ENCODE measurements at regions not wholly inside any gene's neighbourhood (a gene's known extent, or its start where the extent isn't known, plus 50 kb on each side); places are given as distances from the start of the nearest gene placed in this dataset.
"Not testable (repeated sequence)": the region's sequence is repeated elsewhere in the genome, so short reads cannot be mapped to it uniquely, and the experiment has no call there.

- no peaks in the 10 kb centered on the region for H3K4me1 ChIP-seq (ENCODE audit: control insufficient read depth in 3 of 3, insufficient read depth in 3 of 3, low read length in 3 of 3)
- H3K9me3 ChIP-seq (ENCODE audit: control insufficient read depth in 3 of 3, low read length in 3 of 3): no peaks in the 10 kb centered on the region
- H3K27ac ChIP-seq (ENCODE audit: low read depth, low read length): no peak overlapping the region
- no peaks in the 10 kb centered on the region for H3K36me3 ChIP-seq (ENCODE audit: control insufficient read depth in 3 of 3, insufficient read depth in 3 of 3, low read length in 3 of 3)
- H3K4me3 ChIP-seq (ENCODE audit: low read length in 3 of 3): no peak overlapping the region
- H3K27me3 ChIP-seq (ENCODE audit: control insufficient read depth in 3 of 3, insufficient read depth in 3 of 3, low read length in 3 of 3): no peaks in the 10 kb centered on the region
- no peak overlapping the region for H3K9ac ChIP-seq (ENCODE audit: low read depth in 1 of 3, low read length in 3 of 3)
Measured at GRCh38 chr7:25698451-25699113, 453.4 kb upstream of the NFE2L3 start.

DNA sequence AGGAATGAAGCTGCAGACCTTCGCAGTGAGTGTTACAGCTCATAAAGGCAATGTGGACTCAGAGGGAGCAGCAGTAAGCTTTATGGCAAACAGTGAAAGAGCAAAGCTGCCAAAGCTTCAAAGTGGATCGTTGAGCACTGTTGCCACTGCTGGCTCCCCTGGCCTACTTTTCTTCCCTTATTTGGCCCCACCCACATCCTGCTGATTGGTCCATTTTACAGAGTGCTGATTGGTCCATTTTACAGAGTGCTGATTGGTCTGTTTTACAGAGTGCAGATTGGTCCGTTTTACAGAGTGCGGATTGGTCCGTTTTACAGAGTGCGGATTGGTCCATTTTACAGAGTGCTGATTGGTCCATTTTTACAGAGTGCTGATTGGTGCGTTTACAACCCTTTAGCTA lies 451.9 kb upstream of the NFE2L3 start:
- H3K9me3 ChIP-seq (ENCODE audit: control insufficient read depth in 3 of 3, low read length in 3 of 3); H3K4me1 ChIP-seq (ENCODE audit: control insufficient read depth in 3 of 3, insufficient read depth in 3 of 3, low read length in 3 of 3); H3K4me3 ChIP-seq (ENCODE audit: low read length in 3 of 3); H3K9ac ChIP-seq (ENCODE audit: low read depth in 1 of 3, low read length in 3 of 3); H3K36me3 ChIP-seq (ENCODE audit: control insufficient read depth in 3 of 3, insufficient read depth in 3 of 3, low read length in 3 of 3); H3K27me3 ChIP-seq (ENCODE audit: control insufficient read depth in 3 of 3, insufficient read depth in 3 of 3, low read length in 3 of 3); H3K27ac ChIP-seq (ENCODE audit: low read depth, low read length): not testable (repeated sequence)

- no peak overlapping the region for H3K27ac ChIP-seq (ENCODE audit: low read depth, low read length)
- no peaks in the 10 kb centered on the region for H3K36me3 ChIP-seq (ENCODE audit: control insufficient read depth in 3 of 3, insufficient read depth in 3 of 3, low read length in 3 of 3)
- H3K4me3 ChIP-seq (ENCODE audit: low read length in 3 of 3): no peak overlapping the region
- H3K27me3 ChIP-seq (ENCODE audit: control insufficient read depth in 3 of 3, insufficient read depth in 3 of 3, low read length in 3 of 3): no peaks in the 10 kb centered on the region
- no peak overlapping the region for H3K9ac ChIP-seq (ENCODE audit: low read depth in 1 of 3, low read length in 3 of 3)
- H3K9me3 ChIP-seq (ENCODE audit: control insufficient read depth in 3 of 3, low read length in 3 of 3): no peaks in the 10 kb centered on the region
- H3K4me1 ChIP-seq (ENCODE audit: control insufficient read depth in 3 of 3, insufficient read depth in 3 of 3, low read length in 3 of 3): no peaks in the 10 kb centered on the region
Measured at GRCh38 chr7:25704413-25704812, 447.6 kb upstream of the NFE2L3 start.

DNA sequence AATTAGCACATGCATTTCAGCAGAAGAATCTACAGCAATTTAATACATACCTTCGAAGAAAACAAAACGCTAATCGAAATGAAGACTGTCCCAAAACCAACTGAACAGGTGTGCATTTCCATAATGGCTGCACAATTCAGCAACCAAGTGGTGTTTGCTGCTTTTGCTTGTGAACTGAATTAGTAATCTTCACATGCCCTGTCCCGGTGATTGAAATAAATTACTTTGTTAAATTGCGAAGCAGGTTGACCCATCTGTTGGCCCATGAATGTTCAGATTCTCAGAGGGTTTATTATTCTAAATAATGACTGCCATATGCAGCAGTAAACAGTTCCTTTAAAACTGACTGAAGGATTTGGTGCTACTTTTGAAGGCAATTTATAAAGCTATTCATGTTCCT lies 445.2 kb upstream of the NFE2L3 start:
- no peak overlapping the region for H3K9ac ChIP-seq (ENCODE audit: low read depth in 1 of 3, low read length in 3 of 3)
- H3K27me3 ChIP-seq (ENCODE audit: control insufficient read depth in 3 of 3, insufficient read depth in 3 of 3, low read length in 3 of 3): no peaks in the 10 kb centered on the region
- H3K36me3 ChIP-seq (ENCODE audit: control insufficient read depth in 3 of 3, insufficient read depth in 3 of 3, low read length in 3 of 3): no peaks in the 10 kb centered on the region
- H3K4me1 ChIP-seq (ENCODE audit: control insufficient read depth in 3 of 3, insufficient read depth in 3 of 3, low read length in 3 of 3): peaks cover 4 to 8% (median 7%) of the 10 kb centered on the region in 3 donors
- no peaks in the 10 kb centered on the region for H3K9me3 ChIP-seq (ENCODE audit: control insufficient read depth in 3 of 3, low read length in 3 of 3)
- H3K4me3 ChIP-seq (ENCODE audit: low read length in 3 of 3): no peak overlapping the region
- no peak overlapping the region for H3K27ac ChIP-seq (ENCODE audit: low read depth, low read length)

DNA sequence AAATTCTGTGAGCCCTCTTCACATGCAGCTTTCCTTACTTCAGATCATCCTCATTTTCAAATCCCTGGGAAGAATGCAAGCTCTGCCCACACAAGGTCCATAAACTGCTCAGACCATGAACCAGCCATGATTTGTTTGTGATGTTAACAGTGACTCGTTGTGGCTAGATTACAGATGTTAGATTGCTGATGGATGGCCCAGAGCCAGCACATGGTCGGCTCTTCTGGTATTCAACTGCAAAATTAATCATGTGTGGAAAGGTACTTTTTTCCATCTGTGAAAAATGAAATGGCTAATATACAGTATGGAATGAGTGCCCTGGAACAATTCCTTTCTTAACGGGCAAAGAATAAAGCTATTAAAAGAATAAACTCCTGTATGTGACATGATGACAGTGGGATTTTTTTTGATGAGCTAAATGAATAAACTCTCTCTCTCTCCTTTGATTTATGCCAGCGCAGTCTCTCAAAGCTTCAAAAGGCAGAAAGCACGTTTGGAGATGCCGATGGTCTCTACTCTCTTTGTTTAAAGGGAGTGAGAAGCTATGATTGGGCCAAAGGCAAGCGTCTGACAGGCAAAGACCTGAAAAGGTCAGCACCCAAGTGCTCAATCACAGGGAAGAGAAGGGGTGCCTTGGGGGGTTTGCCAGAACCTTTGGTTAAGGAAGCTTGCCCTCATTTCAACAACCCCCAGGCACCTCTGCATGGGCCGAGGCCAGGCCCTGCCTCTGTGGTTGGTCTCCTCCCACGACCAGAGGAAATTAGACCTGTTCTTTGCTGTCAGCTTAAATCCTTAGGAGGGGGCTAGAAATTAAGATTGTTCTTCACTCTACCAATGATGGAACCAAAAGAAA lies 444.0 kb upstream of the NFE2L3 start:
- Histone ChIP-seq H3K4me1 (ENCODE audit: control insufficient read depth in 3 of 3, insufficient read depth in 3 of 3, low read length in 3 of 3) (peaks cover 11 to 19% (median 18%) of the 10 kb centered on the region in 3 donors), H3K9ac (ENCODE audit: low read depth in 1 of 3, low read length in 3 of 3) (no peak overlapping the region), H3K4me3 (ENCODE audit: low read length in 3 of 3) (no peak overlapping the region), H3K36me3 (ENCODE audit: control insufficient read depth in 3 of 3, insufficient read depth in 3 of 3, low read length in 3 of 3) (no peaks in the 10 kb centered on the region), H3K27ac (ENCODE audit: low read depth, low read length) (no peak overlapping the region), H3K9me3 (ENCODE audit: control insufficient read depth in 3 of 3, low read length in 3 of 3) (no peaks in the 10 kb centered on the region), H3K27me3 (ENCODE audit: control insufficient read depth in 3 of 3, insufficient read depth in 3 of 3, low read length in 3 of 3) (no peaks in the 10 kb centered on the region)

DNA sequence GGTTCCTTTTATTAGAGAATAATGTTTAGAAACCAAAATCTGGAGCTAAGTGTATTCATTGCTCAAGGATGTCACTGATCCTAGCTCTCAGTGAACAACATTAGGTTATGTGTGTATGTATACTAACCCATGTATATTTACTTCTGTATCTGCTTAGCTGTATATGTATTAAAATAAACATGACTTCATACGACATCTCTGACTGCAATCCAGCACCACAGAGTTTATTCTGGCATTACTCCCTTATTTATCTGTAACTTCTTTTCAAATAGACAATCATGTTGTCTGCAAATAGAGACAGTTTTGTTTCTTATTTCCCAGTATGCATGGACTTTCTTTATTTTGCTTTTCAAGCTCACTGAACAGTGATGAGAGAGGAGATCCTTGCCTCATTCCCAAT lies 441.0 kb upstream of the NFE2L3 start:
- H3K4me1 ChIP-seq (ENCODE audit: control insufficient read depth in 3 of 3, insufficient read depth in 3 of 3, low read length in 3 of 3): peaks cover 23 to 32% (median 31%) of the 10 kb centered on the region in 3 donors
- no peak overlapping the region for H3K9ac ChIP-seq (ENCODE audit: low read depth in 1 of 3, low read length in 3 of 3)
- H3K4me3 ChIP-seq (ENCODE audit: low read length in 3 of 3): peak overlapping the region in 1 of 3 donors; percentile 8
- peak overlapping the region; percentile 11 for H3K27ac ChIP-seq (ENCODE audit: low read depth, low read length)
- H3K36me3 ChIP-seq (ENCODE audit: control insufficient read depth in 3 of 3, insufficient read depth in 3 of 3, low read length in 3 of 3): no peaks in the 10 kb centered on the region
- H3K9me3 ChIP-seq (ENCODE audit: control insufficient read depth in 3 of 3, low read length in 3 of 3): no peaks in the 10 kb centered on the region
- H3K27me3 ChIP-seq (ENCODE audit: control insufficient read depth in 3 of 3, insufficient read depth in 3 of 3, low read length in 3 of 3): no peaks in the 10 kb centered on the region

DNA sequence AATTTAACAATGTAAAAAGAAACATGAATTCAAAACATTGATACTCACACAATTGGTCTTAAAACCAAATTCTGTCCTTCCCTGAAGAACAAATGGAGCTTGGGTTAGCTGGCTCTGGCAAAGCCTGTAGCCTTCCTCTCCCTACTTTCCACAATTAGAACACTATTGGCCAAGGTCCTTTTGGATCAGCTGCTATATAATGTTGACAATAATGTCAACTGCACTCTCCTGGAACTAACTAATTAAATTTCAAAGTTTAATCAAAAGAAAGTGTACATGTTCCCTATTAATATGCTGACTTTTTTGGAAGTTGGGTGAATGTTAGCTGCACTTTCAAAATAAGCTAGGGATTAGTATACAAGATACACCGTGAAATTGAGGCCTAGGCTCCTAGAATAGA lies 440.1 kb upstream of the NFE2L3 start:
- Histone ChIP-seq H3K27ac (ENCODE audit: low read depth, low read length) (peak overlapping the region; percentile 63), H3K9me3 (ENCODE audit: control insufficient read depth in 3 of 3, low read length in 3 of 3) (no peaks in the 10 kb centered on the region), H3K9ac (ENCODE audit: low read depth in 1 of 3, low read length in 3 of 3) (no peak overlapping the region), H3K27me3 (ENCODE audit: control insufficient read depth in 3 of 3, insufficient read depth in 3 of 3, low read length in 3 of 3) (no peaks in the 10 kb centered on the region), H3K4me1 (ENCODE audit: control insufficient read depth in 3 of 3, insufficient read depth in 3 of 3, low read length in 3 of 3) (peaks cover 27 to 39% (median 33%) of the 10 kb centered on the region in 3 donors), H3K36me3 (ENCODE audit: control insufficient read depth in 3 of 3, insufficient read depth in 3 of 3, low read length in 3 of 3) (no peaks in the 10 kb centered on the region), H3K4me3 (ENCODE audit: low read length in 3 of 3) (no peak overlapping the region)

GRCh38 chr7:25712500-25712899 lies 439.5 kb upstream of the NFE2L3 start:
- H3K4me3 ChIP-seq (ENCODE audit: low read length in 3 of 3): no peak overlapping the region
- H3K9ac ChIP-seq (ENCODE audit: low read depth in 1 of 3, low read length in 3 of 3): no peak overlapping the region
- no peaks in the 10 kb centered on the region for H3K27me3 ChIP-seq (ENCODE audit: control insufficient read depth in 3 of 3, insufficient read depth in 3 of 3, low read length in 3 of 3)
- H3K4me1 ChIP-seq (ENCODE audit: control insufficient read depth in 3 of 3, insufficient read depth in 3 of 3, low read length in 3 of 3): peaks cover 27 to 39% (median 33%) of the 10 kb centered on the region in 3 donors
- peak overlapping the region; percentile 63 for H3K27ac ChIP-seq (ENCODE audit: low read depth, low read length)
- H3K9me3 ChIP-seq (ENCODE audit: control insufficient read depth in 3 of 3, low read length in 3 of 3): no peaks in the 10 kb centered on the region
- no peaks in the 10 kb centered on the region for H3K36me3 ChIP-seq (ENCODE audit: control insufficient read depth in 3 of 3, insufficient read depth in 3 of 3, low read length in 3 of 3)

- Histone ChIP-seq H3K36me3 (ENCODE audit: control insufficient read depth in 3 of 3, insufficient read depth in 3 of 3, low read length in 3 of 3) (no peaks in the 10 kb centered on the region), H3K27ac (ENCODE audit: low read depth, low read length) (peak overlapping the region; percentile 1), H3K4me1 (ENCODE audit: control insufficient read depth in 3 of 3, insufficient read depth in 3 of 3, low read length in 3 of 3) (peaks cover 27 to 39% (median 33%) of the 10 kb centered on the region in 3 donors), H3K4me3 (ENCODE audit: low read length in 3 of 3) (no peak overlapping the region), H3K9me3 (ENCODE audit: control insufficient read depth in 3 of 3, low read length in 3 of 3) (no peaks in the 10 kb centered on the region), H3K27me3 (ENCODE audit: control insufficient read depth in 3 of 3, insufficient read depth in 3 of 3, low read length in 3 of 3) (no peaks in the 10 kb centered on the region), H3K9ac (ENCODE audit: low read depth in 1 of 3, low read length in 3 of 3) (no peak overlapping the region)
Measured at GRCh38 chr7:25714013-25714412, 438.0 kb upstream of the NFE2L3 start.

DNA sequence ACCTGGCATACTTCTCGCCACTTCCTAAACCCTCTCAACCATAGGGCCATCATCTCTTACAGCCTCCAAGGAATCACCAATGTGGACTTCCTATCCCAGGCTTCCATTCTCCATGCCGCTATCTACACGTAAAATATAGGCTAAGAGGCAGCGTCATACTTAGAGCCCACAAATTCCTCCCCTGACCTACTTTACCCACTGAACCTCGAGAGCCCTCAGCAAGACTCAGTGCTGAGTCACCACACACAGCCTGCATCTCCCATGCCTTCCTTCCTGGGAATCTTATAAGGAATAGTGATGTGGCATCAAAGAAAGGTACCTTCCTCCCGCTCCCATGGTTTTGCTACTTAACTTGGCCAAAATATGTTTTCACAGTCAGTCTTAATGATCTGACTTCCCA lies 435.6 kb upstream of the NFE2L3 start:
- no peaks in the 10 kb centered on the region for H3K36me3 ChIP-seq (ENCODE audit: control insufficient read depth in 3 of 3, insufficient read depth in 3 of 3, low read length in 3 of 3)
- H3K9me3 ChIP-seq (ENCODE audit: control insufficient read depth in 3 of 3, low read length in 3 of 3): no peaks in the 10 kb centered on the region
- no peaks in the 10 kb centered on the region for H3K27me3 ChIP-seq (ENCODE audit: control insufficient read depth in 3 of 3, insufficient read depth in 3 of 3, low read length in 3 of 3)
- peaks cover 23 to 33% (median 29%) of the 10 kb centered on the region in 3 donors for H3K4me1 ChIP-seq (ENCODE audit: control insufficient read depth in 3 of 3, insufficient read depth in 3 of 3, low read length in 3 of 3)
- no peak overlapping the region for H3K27ac ChIP-seq (ENCODE audit: low read depth, low read length)
- no peak overlapping the region for H3K9ac ChIP-seq (ENCODE audit: low read depth in 1 of 3, low read length in 3 of 3)
- H3K4me3 ChIP-seq (ENCODE audit: low read length in 3 of 3): no peak overlapping the region
